CD4-positive, alpha-beta T cell treated with Interleukin-21 for 1 hour (primary cell): ENCODE measurements at regions not wholly inside any gene's neighbourhood (a gene's known extent, or its start where the extent isn't known, plus 50 kb on each side); places are given as distances from the start of the nearest gene placed in this dataset.

Source experiments
- DNase-seq: peaks from one replicate; pipeline ENCODE4 v3.0.0-alpha.2; 2020

- no peak for DNase-seq
Measured at GRCh38 chr2:181771356-181771755, 91.0 kb upstream of the NEUROD1 start.

GRCh38 chr2:181772334-181772733 is 92.0 kb upstream of the NEUROD1 start:
- no peak for DNase-seq

DNA sequence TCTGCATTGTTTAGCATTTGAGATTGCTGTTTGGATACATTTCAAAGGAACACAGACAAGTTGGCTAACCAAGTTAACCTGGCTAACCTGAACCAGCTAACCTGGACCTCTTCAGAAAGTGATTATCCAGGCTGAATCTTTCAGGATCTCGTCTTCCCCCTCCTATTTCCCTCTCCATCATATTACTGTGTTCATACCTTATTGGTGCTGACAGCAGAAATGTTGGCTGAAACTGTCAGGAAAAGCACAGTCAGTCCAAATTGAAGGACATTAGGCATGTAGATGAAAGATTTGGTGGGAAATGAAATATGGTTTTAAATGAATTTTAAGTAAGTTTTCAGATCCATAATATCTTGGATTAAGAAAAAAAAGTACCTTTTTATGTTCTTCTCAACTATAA is 92.5 kb upstream of the NEUROD1 start:
- DNase-seq = no peak

GRCh38 chr2:181774685-181775084 is 94.4 kb upstream of the NEUROD1 start:
- no peak for DNase-seq

GRCh38 chr2:181776336-181776735 is 96.0 kb upstream of the NEUROD1 start:
- DNase-seq = no peak

DNA sequence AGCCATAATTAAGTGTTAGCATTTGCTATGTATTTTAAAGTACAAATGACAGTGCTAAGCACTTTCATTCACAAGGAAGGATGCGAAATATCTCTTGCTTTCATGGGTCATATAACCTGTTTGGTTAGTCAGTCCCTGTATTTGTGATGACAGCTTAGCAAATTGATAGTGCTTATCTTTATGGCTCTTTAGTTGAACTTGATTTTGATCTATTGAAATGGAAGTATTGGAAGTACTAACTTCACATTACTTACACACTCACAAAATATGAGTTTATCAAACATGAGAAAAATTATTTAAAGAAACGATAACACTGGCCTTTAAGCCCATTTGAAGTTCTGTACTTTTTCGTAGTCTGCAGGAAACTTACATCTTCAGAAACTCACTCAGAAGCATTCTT is 97.4 kb upstream of the NEUROD1 start:
- DNase-seq = no peak

DNA sequence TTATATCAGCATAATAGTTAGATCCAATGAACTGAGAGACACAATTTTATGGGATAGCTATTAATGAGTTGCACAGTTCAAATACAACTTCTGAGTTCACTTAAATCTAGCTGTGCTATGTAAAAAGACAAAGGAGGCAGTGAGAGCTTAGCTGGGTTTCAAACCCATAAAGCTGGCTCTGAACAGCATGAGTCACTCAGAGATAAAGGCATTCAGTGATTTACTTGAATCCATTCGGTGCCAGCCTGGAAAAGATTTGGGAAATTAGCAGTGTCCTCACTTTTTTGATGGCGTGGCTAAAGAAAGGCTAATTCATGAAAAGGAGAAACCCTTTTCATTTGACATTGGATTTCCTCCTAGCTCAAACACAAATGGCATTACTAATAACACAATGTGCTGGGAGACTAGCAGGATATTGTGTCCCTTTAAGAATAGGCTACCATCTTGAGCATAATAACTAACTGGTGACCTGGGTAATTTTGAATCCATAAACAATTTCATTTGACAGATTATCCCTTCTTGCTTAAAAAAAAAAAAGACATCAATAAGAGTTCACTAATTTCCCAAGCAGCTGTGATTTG is 98.4 kb upstream of the NEUROD1 start:
- DNase-seq = no peak

GRCh38 chr2:181779288-181780021 is 99.1 kb upstream of the NEUROD1 start:
- DNase-seq = no peak

DNA sequence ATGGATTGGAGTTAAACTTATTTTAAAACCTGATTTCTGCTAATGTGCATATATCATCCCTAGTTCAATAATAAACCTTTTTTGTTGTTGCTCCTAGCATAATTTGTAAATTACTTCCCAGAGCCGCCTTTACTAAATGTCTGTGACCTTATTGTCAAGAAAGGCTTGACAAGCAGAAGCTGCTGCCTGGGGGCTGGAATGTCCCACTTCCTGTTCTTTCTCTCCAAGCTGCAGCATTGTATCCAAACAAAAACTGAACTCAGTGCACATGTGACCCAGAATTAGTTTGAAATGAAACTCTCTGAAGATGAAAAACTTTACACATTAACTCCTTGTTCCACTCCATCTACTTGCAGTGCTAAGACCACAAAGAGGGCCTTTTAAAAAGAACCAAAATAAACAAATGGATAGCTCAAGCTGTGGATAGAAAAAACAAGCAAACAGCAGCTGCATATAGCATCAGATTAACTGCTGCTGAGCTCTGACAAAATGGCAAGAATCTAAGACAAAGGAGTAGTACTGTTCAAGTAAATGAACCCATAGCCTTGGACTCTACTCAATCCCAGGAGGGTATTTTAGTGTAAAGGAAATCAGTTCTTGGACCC is 99.8 kb upstream of the NEUROD1 start:
- DNase-seq = no peak

GRCh38 chr2:181780657-181781056 is 100.3 kb upstream of the NEUROD1 start:
- DNase-seq = no peak

GRCh38 chr2:181781078-181781786 is 100.9 kb upstream of the NEUROD1 start:
- DNase-seq = no peak

DNA sequence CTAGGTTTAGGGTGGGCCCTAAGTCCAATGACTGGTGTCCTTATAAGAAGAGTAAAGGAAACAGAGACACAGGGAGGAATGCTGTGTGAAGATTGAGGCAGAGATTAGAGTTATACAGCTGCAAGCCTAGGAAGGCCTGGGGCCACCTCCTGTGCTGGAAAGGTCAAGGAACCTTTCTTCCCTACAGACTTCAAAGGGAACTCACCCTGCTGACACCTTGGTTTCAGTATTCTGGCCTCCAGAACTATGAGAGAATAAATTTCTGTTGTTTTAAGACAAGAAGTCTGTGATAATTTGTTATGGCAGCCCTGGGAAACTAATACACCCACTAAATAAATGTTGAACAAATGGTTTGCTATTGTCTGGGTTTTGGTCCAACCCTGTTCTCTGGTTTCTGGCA is 102.3 kb upstream of the NEUROD1 start:
- DNase-seq = no peak

DNA sequence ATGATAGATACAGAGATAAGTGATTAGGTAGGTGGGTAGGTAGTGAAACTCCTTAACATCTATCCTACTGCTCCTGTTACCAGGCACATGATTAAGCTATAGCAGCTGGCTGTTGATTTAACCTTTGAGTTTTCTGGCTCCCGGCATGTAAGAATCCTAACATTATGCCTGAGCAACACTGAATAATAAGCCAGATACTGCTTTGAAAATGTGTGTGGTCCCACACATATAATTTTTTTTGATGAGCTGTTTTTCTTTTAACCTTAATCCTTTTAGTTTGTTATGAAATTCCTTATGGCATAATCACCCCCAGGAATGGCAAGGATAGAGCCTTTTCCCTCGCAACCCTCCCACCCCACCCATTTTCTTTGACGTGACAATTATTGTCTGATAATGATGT is 104.2 kb upstream of the NEUROD1 start:
- DNase-seq = no peak

- no peak for DNase-seq
Measured at GRCh38 chr2:181785691-181786344, 105.5 kb upstream of the NEUROD1 start.

DNA sequence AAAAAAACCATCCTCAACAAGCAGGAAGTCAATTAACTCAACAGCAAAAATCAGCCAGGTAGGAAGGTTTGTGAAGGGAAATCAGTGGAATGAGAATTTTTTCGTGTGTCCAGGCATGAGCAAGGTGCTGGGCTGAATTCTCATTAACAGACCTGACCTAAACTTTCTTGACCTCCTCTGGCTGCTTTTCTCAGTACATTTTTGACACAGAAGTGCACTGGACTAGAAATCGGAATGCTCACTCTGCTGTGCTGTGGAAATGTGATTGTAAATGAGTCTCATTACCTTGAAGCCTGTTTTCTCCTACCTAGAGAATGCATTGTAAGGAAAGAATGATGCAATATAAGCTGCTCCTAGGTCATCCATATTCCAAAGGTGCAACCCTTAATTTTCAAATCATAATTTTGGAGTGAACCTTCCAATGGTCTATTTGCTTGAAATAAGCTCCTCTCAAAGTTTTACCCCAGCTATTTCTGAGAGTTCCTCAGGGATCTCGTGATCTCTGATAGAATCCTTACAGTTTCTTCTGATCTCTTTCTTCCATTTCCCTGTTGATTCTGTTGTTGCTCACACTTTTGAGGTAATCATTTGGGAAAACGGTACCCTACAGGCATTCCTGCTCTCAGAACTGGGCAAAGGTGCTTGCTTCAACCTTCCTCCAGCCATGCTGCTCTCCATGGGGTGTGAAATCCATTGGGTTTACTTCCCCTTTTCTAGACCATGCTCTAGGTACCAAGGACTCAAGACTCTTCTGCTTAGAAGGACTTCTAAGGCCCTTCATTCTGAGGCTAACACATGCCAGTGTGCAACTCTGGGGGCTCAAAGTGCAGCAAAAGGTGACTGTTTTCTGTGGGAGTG is 104.9 kb upstream of the ITPRID2 start:
- DNase-seq = no peak

GRCh38 chr2:181787310-181788048 is 104.1 kb upstream of the ITPRID2 start:
- DNase-seq = no peak

DNA sequence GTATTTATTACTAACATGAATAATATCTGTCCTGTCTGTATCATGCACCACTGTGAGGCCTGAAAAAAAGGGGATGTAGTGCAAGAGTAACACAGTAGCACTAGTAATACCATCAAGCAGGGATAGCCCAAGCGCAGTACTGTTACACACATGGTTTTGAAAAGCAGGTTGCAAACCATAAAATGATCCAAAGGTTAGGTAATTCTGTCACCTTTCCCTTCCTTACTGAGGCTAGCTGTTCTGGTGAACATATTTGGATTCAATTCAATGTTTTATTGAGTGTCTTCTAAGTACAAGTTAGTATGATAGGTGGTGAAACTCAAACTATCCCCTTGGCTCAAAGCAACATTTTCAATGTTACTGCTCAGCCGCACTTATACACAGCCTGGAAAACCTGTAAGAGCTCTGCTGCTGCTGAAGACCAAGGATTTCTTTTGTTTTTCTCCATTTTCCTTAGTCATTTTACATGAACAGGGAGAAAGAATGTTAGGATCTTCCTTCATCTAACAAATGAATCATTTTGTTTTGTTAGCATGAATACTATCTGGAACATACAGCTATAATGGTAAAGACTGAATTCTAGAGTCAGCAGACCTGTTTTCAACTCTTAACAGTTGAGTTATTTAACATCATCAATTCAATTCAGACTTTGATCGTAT is 102.5 kb upstream of the ITPRID2 start:
- no peak for DNase-seq

DNA sequence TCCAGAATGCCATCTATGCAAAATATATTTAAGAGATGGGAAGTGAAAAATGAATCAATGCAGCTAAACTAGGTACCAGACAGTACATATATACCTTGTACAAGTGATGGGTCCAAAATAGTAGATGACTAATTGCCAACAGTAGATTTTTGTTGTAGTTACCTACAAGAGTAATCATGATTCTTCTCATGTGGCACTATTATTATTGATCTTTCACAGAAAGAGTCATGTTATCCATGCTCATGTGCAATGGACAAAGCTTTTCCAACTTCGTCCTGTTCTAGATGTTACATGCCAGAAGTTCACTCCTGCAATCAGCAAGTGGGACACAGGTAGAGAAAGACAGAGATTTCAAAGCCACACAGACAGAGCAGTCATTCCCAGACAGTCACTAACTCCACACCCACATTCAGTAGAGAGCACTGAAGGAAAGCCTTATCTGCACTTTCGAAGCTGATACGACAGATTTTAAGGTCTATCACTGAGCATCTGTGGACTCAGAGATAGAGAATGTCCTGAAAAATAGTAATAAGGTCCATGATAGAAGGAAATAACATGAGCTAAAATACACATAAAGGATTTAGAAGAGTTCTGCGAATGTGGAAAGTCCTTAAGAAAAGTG is 101.6 kb upstream of the ITPRID2 start:
- no peak for DNase-seq

DNA sequence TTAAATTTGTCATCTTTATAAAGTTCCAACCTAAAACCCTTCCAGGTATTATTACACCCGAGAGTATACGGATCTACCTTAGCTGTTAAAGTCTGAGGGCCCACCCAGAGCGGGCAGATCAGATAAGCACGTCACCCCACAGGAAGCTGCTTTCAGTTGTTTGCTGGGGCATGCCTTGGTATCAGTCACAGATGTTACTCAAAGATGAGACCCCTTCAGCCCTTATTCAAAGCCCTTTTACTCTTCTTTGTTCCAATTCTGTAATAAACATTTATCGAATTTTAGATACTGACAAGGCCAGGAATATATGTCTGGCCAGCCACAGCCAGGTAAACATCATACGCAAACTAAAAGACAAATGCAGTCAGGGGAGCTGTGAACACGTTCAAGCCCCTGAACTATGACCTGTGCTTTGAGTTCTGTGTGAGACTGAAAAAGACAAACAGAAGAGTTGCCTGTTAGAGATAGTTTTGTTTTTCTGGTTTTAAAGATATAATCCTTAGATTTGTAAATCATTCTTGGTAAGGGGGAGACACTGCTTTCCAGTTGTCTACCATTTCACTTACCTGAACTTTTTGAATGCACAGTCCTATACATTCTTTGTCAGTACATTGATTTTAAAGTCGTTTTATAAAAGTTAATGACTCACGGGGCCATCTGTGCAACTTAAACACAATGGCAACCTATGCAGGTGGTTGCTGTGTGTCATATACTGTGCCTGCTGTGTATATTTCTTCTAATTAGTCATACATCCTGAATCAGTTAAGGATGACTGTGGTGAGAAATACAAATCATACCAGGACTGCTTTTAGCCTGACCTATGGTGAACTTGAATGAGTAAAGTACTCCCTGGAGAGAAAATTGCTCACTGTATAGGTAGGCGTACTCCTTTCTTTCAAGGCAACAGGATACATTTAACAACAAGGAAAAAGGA is 100.5 kb upstream of the ITPRID2 start:
- DNase-seq = peak; percentile 10
